Heart right ventricle (tissue), 16 donors: ENCODE measurements at regions not wholly inside any gene's neighbourhood (a gene's known extent, or its start where the extent isn't known, plus 50 kb on each side); places are given as distances from the start of the nearest gene placed in this dataset.

Experiments used
- ATAC-seq, 8 donors: fragments of 200-7000 bp; cut with Tn5 transposase; one replicate each; pipeline ENCODE4 v1.9.1; 2020; ENCODE audit warnings: mild to moderate bottlenecking in 8 of 8, moderate library complexity in 8 of 8, moderate number of reproducible peaks in 1 of 8
- DNase-seq, 2 donors: peaks; one replicate each; pipeline ENCODE4 v3.0.0-alpha.2; 2020
- H3K27ac ChIP-seq, 10 donors: fragments of 200-600 bp; sonication (generic) in 2 of 10; one replicate each; pipeline versions ENCODE4 v1.5.0 to v1.8.0; 2020 to 2022; ENCODE audit warnings: mild to moderate bottlenecking in 3 of 10
- H3K27me3 ChIP-seq, 7 donors: fragments of 200-600 bp; one replicate each; pipeline ENCODE4 v1.8.0; 2021 to 2022; ENCODE audit warnings: mild to moderate bottlenecking in 2 of 7
- H3K36me3 ChIP-seq, 9 donors: fragments of 200-600 bp; sonication (generic) in 1 of 9; one replicate each; pipeline versions ENCODE4 v1.5.0 to v1.8.0; 2020 to 2022; ENCODE audit warnings: mild to moderate bottlenecking in 2 of 9
- H3K4me1 ChIP-seq, 9 donors: fragments of 200-600 bp; sonication (generic) in 1 of 9; one replicate each; pipeline versions ENCODE4 v1.5.0 to v1.8.0; 2020 to 2022; ENCODE audit warnings: mild to moderate bottlenecking in 4 of 9
- H3K4me3 ChIP-seq, 10 donors: fragments of 200-600 bp; sonication (generic) in 2 of 10; one replicate each; pipeline versions ENCODE4 v1.5.0 to v1.8.0; 2020 to 2022; ENCODE audit warnings: mild to moderate bottlenecking in 7 of 10, moderate library complexity in 2 of 10
- H3K9me3 ChIP-seq, 11 donors: fragments of 200-600 bp in 10 of 11; sonication (generic) in 2 of 11; one replicate each; pipeline versions ENCODE4 v1.5.0 to v1.8.0; 2013 to 2022; ENCODE audit warnings: mild to moderate bottlenecking in 2 of 11, control low read depth in 1 of 11, moderate library complexity in 1 of 11
- CTCF ChIP-seq, 9 donors: fragments of 200-600 bp; sonication (generic) in 2 of 9; IDR thresholded peaks; one replicate each; pipeline versions ENCODE4 v1.5.0 to v1.8.0; 2021 to 2022; ENCODE audit warnings: antibody characterized with exemption in 9 of 9, mild to moderate bottlenecking in 5 of 9, moderate library complexity in 1 of 9
- WGBS, 2 donors: extraction: QIAGEN DNeasy Blood & Tissue Kit; methylation state at CpG; one replicate each; pipeline ENCODE4 v1.1.7; 2013; ENCODE audit warnings: inconsistent platforms in 1 of 2; 5-methylcytosine and 5-hydroxymethylcytosine counted together
- intact Hi-C, 10 donors: fragments of 100-400 bp; cut with DNase I; formaldehyde crosslinking; loops; one replicate each; pipeline versions ENCODE4 v1.11.1 to v1.14.2; 2022
- donor health status: Arrhythmogenic right ventricular cardiomyopathy.
- donor health status: ischemic (EF 13 %, LVEDD 7.1; RV severe dilation, severe dysfunction).
- donor health status: healthy with polysubstance abuse.
- donor health status: DM: no; HTN: yes; CAD: no.
- donor health status: DM: no; HTN: no; CAD: no.
- donor health status: ischemic (EF 25% LVEDD 6.9; RV normal size, moderate dysfunction).
- donor health status: ischemic (EF 25% LVEDD 5.7; RV mildly dilated, moderate dysfunction).
- donor health status: healthy.
- donor health status: DM: yes; HTN: yes; CAD: no.
- donor health status: Ischemic cardiomyopathy.
- donor health status: ischemic (EF 35%, LVEDD 5.7; RV mildly dilated, moderate dysfunction).
- donor health status: nonischemic (EF 11% LVEDD 7.7; RV severe dilation, severe dysfunction).
- donor health status: DM: yes; HTN: yes; CAD: no.
- donor health status: PGD.
- donor health status: ischemic (EF 29% LVEDD 5.4; RV normal size, mild dysfunction).
- donor health status: nonischemic (EF 23%, LVEDD 6.1; RV moderate dilation, normal function).

GRCh38 chr16:86932130-86932982 lies 354.0 kb downstream of the FOXL1 start:
- ATAC-seq: no peak
- H3K27ac ChIP-seq: peak overlapping the region in 7 of 10 donors; percentile 55 to 79 (median 64)
- 92 to 94% methylated on average over 8 of the region's 8 CpGs for WGBS, 2 donors

DNA sequence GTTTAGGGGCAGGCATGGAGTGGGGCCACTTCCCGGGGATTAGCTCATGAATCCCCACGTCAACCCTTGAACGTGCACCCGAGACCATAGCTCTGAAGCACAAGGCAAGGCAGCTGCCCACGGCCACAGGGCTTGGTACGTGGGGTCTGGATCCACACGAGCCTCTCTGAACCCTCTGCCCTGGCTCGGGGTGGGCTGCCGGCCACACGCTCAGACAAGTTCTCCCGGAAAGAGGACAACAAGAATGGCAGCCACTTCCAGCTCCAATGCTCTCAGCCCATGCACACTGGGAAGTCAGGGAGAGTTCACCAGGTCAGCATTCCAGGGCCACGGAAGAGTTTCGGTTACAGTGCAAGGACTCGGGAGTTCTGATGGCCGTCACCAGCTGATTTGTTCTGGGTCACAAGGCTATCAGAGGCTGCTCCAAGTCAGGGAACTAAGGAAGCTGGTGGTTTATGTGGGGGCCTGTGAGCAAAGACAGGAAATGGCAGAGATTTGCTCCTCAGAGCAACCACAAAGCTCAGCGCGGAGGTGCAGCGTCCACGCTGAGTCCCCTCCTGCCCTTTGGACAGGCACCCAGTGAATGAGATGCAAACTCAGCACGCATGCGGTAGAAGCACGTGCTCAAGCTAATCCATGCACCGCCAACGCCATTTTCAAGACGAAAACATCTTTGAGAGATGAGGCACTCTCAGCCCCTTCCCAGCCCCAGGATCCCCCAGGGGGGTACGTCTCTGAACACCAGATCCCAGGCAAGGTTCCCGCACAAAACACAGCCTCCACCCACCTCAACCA lies 356.4 kb downstream of the FOXL1 start:
- H3K27me3 ChIP-seq: peaks cover 0 to 7% (median 0%) of the 10 kb centered on the region in 7 donors
- H3K4me3 ChIP-seq: no peak overlapping the region
- H3K4me1 ChIP-seq: peaks cover 4 to 24% (median 20%) of the 10 kb centered on the region in 9 donors
- WGBS, 2 donors: 62 to 78% methylated on average over 27 of the region's 27 CpGs
- ATAC-seq: no peak
- peaks cover 0 to 8% (median 5%) of the 10 kb centered on the region in 11 donors for H3K9me3 ChIP-seq
- no peak for TF ChIP-seq CTCF (IDR thresholded peaks at IDR 0.05)
- H3K36me3 ChIP-seq: no peaks in the 10 kb centered on the region
- intact Hi-C loops: loop anchor here in 1 of 10 donors (10.0 kb wide), 1 partner anchor 120 kb away; no protein-coding TSS in a partner anchor
- DNase-seq: no peak
- no peak overlapping the region for H3K27ac ChIP-seq

More at GRCh38 chr16:86932130-86932982, 354.0 kb downstream of the FOXL1 start:
- Histone ChIP-seq H3K4me3 (peak overlapping the region in 3 of 10 donors; percentile 9 to 28 (median 17)), H3K27me3 (peaks cover 0 to 28% (median 2%) of the 10 kb centered on the region in 7 donors), H3K4me1 (peaks cover 7 to 40% (median 30%) of the 10 kb centered on the region in 9 donors), H3K9me3 (no peaks in the 10 kb centered on the region), H3K36me3 (no peaks in the 10 kb centered on the region)
- no peak for DNase-seq
- no peak for TF ChIP-seq CTCF (IDR thresholded peaks at IDR 0.05)
- intact Hi-C loops: loop anchor here in 1 of 10 donors (10.0 kb wide), 1 partner anchor 122 kb away; no protein-coding TSS in a partner anchor

- intact Hi-C loops: loop anchor here in 1 of 10 donors (10.0 kb wide), 1 partner anchor 115 kb away; no protein-coding TSS in a partner anchor
- DNase-seq (no peak), ATAC-seq (no peak)
- Histone ChIP-seq H3K36me3 (no peaks in the 10 kb centered on the region), H3K4me1 (no peaks in the 10 kb centered on the region), H3K27ac (no peak overlapping the region), H3K9me3 (peaks cover 0 to 21% (median 8%) of the 10 kb centered on the region in 11 donors), H3K27me3 (peaks cover 0 to 7% (median 0%) of the 10 kb centered on the region in 7 donors), H3K4me3 (no peak overlapping the region)
- no peak for TF ChIP-seq CTCF (IDR thresholded peaks at IDR 0.05)
- 91 to 92% methylated on average over 2 of the region's 2 CpGs for WGBS, 2 donors
Observed at GRCh38 chr16:86939609-86940008, 361.3 kb downstream of the FOXL1 start.

- H3K4me3 ChIP-seq: no peak overlapping the region
- DNase-seq (no peak), ATAC-seq (no peak)
- H3K9me3 ChIP-seq: peaks cover 0 to 21% (median 8%) of the 10 kb centered on the region in 11 donors
- H3K27me3 ChIP-seq: peaks cover 0 to 7% (median 0%) of the 10 kb centered on the region in 7 donors
- no peak overlapping the region for H3K27ac ChIP-seq
- no peaks in the 10 kb centered on the region for H3K36me3 ChIP-seq
- no peak for TF ChIP-seq CTCF (IDR thresholded peaks at IDR 0.05)
- peaks cover 0 to 6% (median 0%) of the 10 kb centered on the region in 9 donors for H3K4me1 ChIP-seq
- intact Hi-C loops: no loop called here
- 88 to 91% methylated on average over 6 of the region's 6 CpGs for WGBS, 2 donors
Observed at GRCh38 chr16:86941731-86942130, 363.4 kb downstream of the FOXL1 start.
